Epidermal melanocyte (primary cell): ENCODE measurements at regions not wholly inside any gene's neighbourhood (a gene's known extent, or its start where the extent isn't known, plus 50 kb on each side); places are given as distances from the start of the nearest gene placed in this dataset.
"Not testable (repeated sequence)": the region's sequence is repeated elsewhere in the genome, so short reads cannot be mapped to it uniquely, and the experiment has no call there.

Source experiments
- DNase-seq: peaks from one replicate; pipeline ENCODE4 v3.0.0; 2011; ENCODE audit warnings: low spot score; ENCODE audit not compliant: insufficient read length

GRCh38 chr11:24411791-24412190 lies 85.1 kb upstream of the LUZP2 start:
- no peak for DNase-seq

GRCh38 chr11:24412722-24413121 lies 84.1 kb upstream of the LUZP2 start:
- DNase-seq, result no peak

GRCh38 chr11:24413391-24413790 lies 83.5 kb upstream of the LUZP2 start:
- no peak for DNase-seq

- DNase-seq, result not testable (repeated sequence)
Observed at GRCh38 chr11:24415955-24416636, 80.8 kb upstream of the LUZP2 start.

DNA sequence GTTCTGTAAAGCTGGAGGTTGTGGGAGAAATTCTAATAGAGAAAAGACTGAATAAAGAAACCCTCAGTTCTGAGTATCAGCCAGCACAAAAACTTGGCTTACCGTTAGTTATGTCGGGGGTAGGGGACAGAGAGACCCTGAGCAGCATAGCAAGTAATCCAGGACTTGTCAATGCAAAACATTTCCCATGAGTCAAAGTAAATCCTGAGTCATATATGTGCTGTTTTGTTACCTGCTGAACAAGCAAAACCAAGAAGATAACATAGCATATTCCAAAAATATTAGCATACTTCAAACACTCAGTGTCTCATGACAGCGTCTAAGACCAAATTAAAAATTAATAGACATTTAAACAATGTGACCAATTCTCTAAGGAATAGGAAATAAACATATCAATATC lies 75.1 kb upstream of the LUZP2 start:
- DNase-seq, result no peak

DNA sequence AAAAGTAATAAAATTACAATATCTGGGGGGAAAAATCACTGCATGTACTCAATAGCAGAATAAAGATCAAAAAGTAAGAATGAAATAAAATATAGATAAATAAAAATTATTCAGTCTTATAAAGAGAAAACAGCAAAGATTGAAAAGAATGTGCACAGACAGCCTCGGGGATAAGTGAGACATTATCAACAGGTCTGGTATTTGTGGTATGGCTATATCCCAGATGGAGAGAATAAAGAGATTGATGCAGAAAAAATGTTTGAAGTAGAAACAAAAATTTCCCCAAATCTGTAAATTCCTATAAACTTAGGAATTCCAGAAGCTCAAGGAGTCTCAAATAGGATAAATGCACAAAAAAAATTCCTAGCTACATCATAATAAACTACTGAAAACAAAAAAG lies 74.5 kb upstream of the LUZP2 start:
- DNase-seq, result no peak

DNA sequence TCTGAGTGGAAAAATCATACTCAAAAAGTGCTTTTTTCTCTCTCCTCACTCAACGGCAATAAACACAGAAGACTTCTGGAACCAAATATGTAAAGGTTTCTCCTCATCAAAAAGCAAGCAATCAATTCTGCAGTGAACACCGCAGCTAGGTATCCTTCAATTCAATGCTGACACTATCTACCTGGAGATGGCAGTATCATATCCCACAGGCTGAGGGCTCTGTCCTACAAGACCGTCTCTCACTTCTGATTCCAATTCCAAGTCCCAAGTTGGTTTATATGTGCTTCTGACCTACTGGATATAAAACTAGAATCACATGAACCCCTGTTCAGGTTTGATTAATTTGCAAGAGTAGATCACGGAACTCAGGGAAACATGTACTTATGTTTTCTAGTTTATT lies 59.7 kb upstream of the LUZP2 start:
- no peak for DNase-seq
